IPS DF 6.9 (cell line): ENCODE measurements at regions not wholly inside any gene's neighbourhood (a gene's known extent, or its start where the extent isn't known, plus 50 kb on each side); places are given as distances from the start of the nearest gene placed in this dataset.
"Not testable (repeated sequence)": the region's sequence is repeated elsewhere in the genome, so short reads cannot be mapped to it uniquely, and the experiment has no call there.

Source experiments
- DNase-seq: peaks from one replicate; pipeline ENCODE4 v3.0.0-alpha.2; 2013; ENCODE audit warnings: low read depth, low spot score
- H3K27ac ChIP-seq: one replicate; pipeline ENCODE4 v1.5.1; 2013; ENCODE audit warnings: low read length, control low read depth
- H3K27me3 ChIP-seq: 2 replicates; pipeline ENCODE4 v1.6.1; 2013; ENCODE audit warnings: mild to moderate bottlenecking, low read length; ENCODE audit not compliant: control insufficient read depth, insufficient read depth
- H3K36me3 ChIP-seq: 2 replicates; pipeline ENCODE4 v1.6.1; 2013; ENCODE audit warnings: low read length; ENCODE audit not compliant: control insufficient read depth, insufficient read depth
- H3K4me1 ChIP-seq: 2 replicates; pipeline ENCODE4 v1.6.1; 2013; ENCODE audit warnings: low read length; ENCODE audit not compliant: control insufficient read depth, insufficient read depth
- H3K4me3 ChIP-seq: 2 replicates; pipeline ENCODE4 v1.5.1; 2013; ENCODE audit warnings: mild to moderate bottlenecking, low read length
- H3K9me3 ChIP-seq: 2 replicates; pipeline ENCODE4 v1.6.1; 2013; ENCODE audit warnings: low read length, inconsistent platforms; ENCODE audit not compliant: control insufficient read depth, insufficient read depth
- WGBS: extraction: QIAGEN DNeasy Blood & Tissue Kit; methylation state at CpG from one replicate; pipeline ENCODE4 v1.1.7; 2013; ENCODE audit warnings: mixed read lengths, missing lambda C conversion rate; ENCODE audit not compliant: insufficient read length, insufficient coverage; 5-methylcytosine and 5-hydroxymethylcytosine counted together

GRCh38 chr5:115695310-115695880, 69.6 kb upstream of the TMED7 start:
- Histone ChIP-seq H3K27ac (no peak overlapping the region), H3K9me3 (no peaks in the 10 kb centered on the region), H3K4me1 (no peaks in the 10 kb centered on the region), H3K27me3 (no peaks in the 10 kb centered on the region), H3K4me3 (no peak overlapping the region), H3K36me3 (no peaks in the 10 kb centered on the region)
- no CpG with 5 or more reads among the region's 4 CpGs for WGBS
- no peak for DNase-seq

- not testable (repeated sequence) for H3K4me3 ChIP-seq, DNase-seq, H3K27ac ChIP-seq, H3K36me3 ChIP-seq, H3K9me3 ChIP-seq, H3K4me1 ChIP-seq, H3K27me3 ChIP-seq
- no CpG with 5 or more reads among the region's 3 CpGs for WGBS
Observed at GRCh38 chr5:115691814-115692213, 66.0 kb upstream of the TMED7 start.

- no peak for DNase-seq
- WGBS, result no CpG with 5 or more reads among the region's 1 CpG
- Histone ChIP-seq H3K4me3 (no peak overlapping the region), H3K36me3 (no peaks in the 10 kb centered on the region), H3K9me3 (no peaks in the 10 kb centered on the region), H3K27me3 (no peaks in the 10 kb centered on the region), H3K4me1 (no peaks in the 10 kb centered on the region), H3K27ac (no peak overlapping the region)
Observed at GRCh38 chr5:115686738-115687074, 60.9 kb upstream of the TMED7 start.

GRCh38 chr5:115686051-115686737, 60.4 kb upstream of the TMED7 start:
- H3K27ac ChIP-seq, result no peak overlapping the region
- no peaks in the 10 kb centered on the region for H3K4me1 ChIP-seq
- H3K9me3 ChIP-seq, result no peaks in the 10 kb centered on the region
- H3K36me3 ChIP-seq, result no peaks in the 10 kb centered on the region
- no CpG with 5 or more reads among the region's 5 CpGs for WGBS
- no peak for DNase-seq
- H3K4me3 ChIP-seq, result no peak overlapping the region
- H3K27me3 ChIP-seq, result no peaks in the 10 kb centered on the region

- Histone ChIP-seq H3K27me3 (no peaks in the 10 kb centered on the region), H3K4me3 (no peak overlapping the region), H3K36me3 (no peaks in the 10 kb centered on the region), H3K9me3 (no peaks in the 10 kb centered on the region), H3K4me1 (no peaks in the 10 kb centered on the region), H3K27ac (no peak overlapping the region)
- DNase-seq, result no peak
- WGBS, result no CpG with 5 or more reads among the region's 2 CpGs
Observed at GRCh38 chr5:115685490-115685889, 59.7 kb upstream of the TMED7 start.

- H3K9me3 ChIP-seq, result no peaks in the 10 kb centered on the region
- no CpG with 5 or more reads among the region's 1 CpG for WGBS
- no peaks in the 10 kb centered on the region for H3K4me1 ChIP-seq
- no peak overlapping the region for H3K4me3 ChIP-seq
- DNase-seq, result no peak
- no peaks in the 10 kb centered on the region for H3K36me3 ChIP-seq
- H3K27ac ChIP-seq, result no peak overlapping the region
- H3K27me3 ChIP-seq, result no peaks in the 10 kb centered on the region
Observed at GRCh38 chr5:115684513-115685037, 58.7 kb upstream of the TMED7 start.

- H3K4me3 ChIP-seq, result no peak overlapping the region
- no peak for DNase-seq
- no peaks in the 10 kb centered on the region for H3K4me1 ChIP-seq
- WGBS, result no CpG with 5 or more reads among the region's 1 CpG
- H3K9me3 ChIP-seq, result no peaks in the 10 kb centered on the region
- H3K36me3 ChIP-seq, result no peaks in the 10 kb centered on the region
- H3K27me3 ChIP-seq, result no peaks in the 10 kb centered on the region
- H3K27ac ChIP-seq, result no peak overlapping the region
Observed at GRCh38 chr5:115683081-115683480, 57.2 kb upstream of the TMED7 start.
